ENCODE measurements at regions not wholly inside any gene's neighbourhood (a gene's known extent, or its start where the extent isn't known, plus 50 kb on each side); places are given as distances from the start of the nearest gene placed in this dataset.

GRCh38 chr2:42904576-42904876 is 112.1 kb upstream of the HAAO start:
- CTCF ChIA-PET: no interaction called here
- Histone ChIP-seq H3K36me3 (ENCODE audit: control insufficient read depth in 1 of 2, insufficient read depth in 2 of 2, low read length in 2 of 2) (no peaks in the 10 kb centered on the region), H3K27ac (ENCODE audit: low read depth, low read length) (no peak overlapping the region), H3K4me3 (replicated peaks in 1 of 2; ENCODE audit: low read depth in 1 of 2, low read length in 2 of 2) (no peak overlapping the region), H3K9me3 (ENCODE audit: control insufficient read depth in 1 of 2, insufficient read depth in 1 of 2, low read depth in 1 of 2, low read length in 2 of 2) (no peaks in the 10 kb centered on the region), H3K9me2 (ENCODE audit: insufficient read depth) (no peaks in the 10 kb centered on the region), H3K4me2 (ENCODE audit: low read length) (no peak overlapping the region), H3K27me3 (ENCODE audit: insufficient read depth, low read length) (no peaks in the 10 kb centered on the region), H3K9ac (ENCODE audit: low read length) (no peak overlapping the region), H4K20me1 (ENCODE audit: insufficient read depth) (no peaks in the 10 kb centered on the region), H3K79me2 (ENCODE audit: insufficient read depth, low read length) (no peaks in the 10 kb centered on the region), H2AFZ (ENCODE audit: low read depth, low read length, poor library complexity, severe bottlenecking) (no peak overlapping the region), H3K4me1 (ENCODE audit: control insufficient read depth in 1 of 2, insufficient read depth in 2 of 2, low read length in 2 of 2) (peaks cover 5 to 13% of the 10 kb centered on the region in 2 experiments; a peak in 3 of 4 replicates)
- TF ChIP-seq ZNF274 (IDR thresholded peaks at IDR 0.05; ENCODE audit: low read depth, low read length): no peak
- TF ChIP-seq YY1 (IDR thresholded peaks at IDR 0.05; ENCODE audit: extremely low read depth, insufficient replicate concordance, low read depth, low read length): no peak
- no peak for TF ChIP-seq ZFX (IDR thresholded peaks at IDR 0.05)
- no peak for TF ChIP-seq FOSL1 (IDR thresholded peaks at IDR 0.05; ENCODE audit: low read depth)
- TF ChIP-seq RAD21 (IDR thresholded peaks at IDR 0.05; ENCODE audit: low read depth): no peak
- no peak for TF ChIP-seq ELF1 (IDR thresholded peaks at IDR 0.05; ENCODE audit: borderline replicate concordance, low read depth)
- TF ChIP-seq ATF3 (IDR thresholded peaks at IDR 0.05): no peak
- no peak for TF ChIP-seq SRF (IDR thresholded peaks at IDR 0.05; ENCODE audit: low read depth)
- no peak for TF ChIP-seq SIN3A (IDR thresholded peaks at IDR 0.05; ENCODE audit: low read depth)
- no peak for TF ChIP-seq TCF7L2 (IDR thresholded peaks at IDR 0.05; ENCODE audit: borderline replicate concordance, extremely low read depth, insufficient read depth, insufficient read length)
- TF ChIP-seq CEBPB (IDR thresholded peaks at IDR 0.05; ENCODE audit: low read depth): no peak
- no peak for TF ChIP-seq EGR1 (IDR thresholded peaks at IDR 0.05; ENCODE audit: low read depth)
- no peak for ATAC-seq
- no TSS peak for BruUV-seq (replicated peaks)
- RAD21 ChIA-PET (ENCODE audit: low non-redundant PET in 1 of 2, low total read pairs in 2 of 2, uncharacterized antibody in 2 of 2, unreplicated experiment in 2 of 2): no interaction called here
- POLR2A ChIA-PET: no interaction called here
- DNase-seq (ENCODE audit: low read depth, low spot score): no peak
- intact Hi-C loops (cut with micrococcal nuclease): no loop called here

- POLR2A ChIA-PET: no interaction called here
- no peaks in the 10 kb centered on the region for H4K20me1 ChIP-seq (ENCODE audit: insufficient read depth)
- RAD21 ChIA-PET (ENCODE audit: low non-redundant PET in 1 of 2, low total read pairs in 2 of 2, uncharacterized antibody in 2 of 2, unreplicated experiment in 2 of 2): no interaction called here
- H3K9me3 ChIP-seq (ENCODE audit: control insufficient read depth in 1 of 2, insufficient read depth in 1 of 2, low read depth in 1 of 2, low read length in 2 of 2): no peaks in the 10 kb centered on the region
- no peaks in the 10 kb centered on the region for H3K9me2 ChIP-seq (ENCODE audit: insufficient read depth)
- no peak overlapping the region for H3K4me3 ChIP-seq (replicated peaks in 1 of 2; ENCODE audit: low read depth in 1 of 2, low read length in 2 of 2)
- peaks cover 5 to 13% of the 10 kb centered on the region in 2 experiments; a peak in 3 of 4 replicates for H3K4me1 ChIP-seq (ENCODE audit: control insufficient read depth in 1 of 2, insufficient read depth in 2 of 2, low read length in 2 of 2)
- H3K79me2 ChIP-seq (ENCODE audit: insufficient read depth, low read length): no peaks in the 10 kb centered on the region
- no peak for ATAC-seq
- no peaks in the 10 kb centered on the region for H3K27me3 ChIP-seq (ENCODE audit: insufficient read depth, low read length)
- H2AFZ ChIP-seq (ENCODE audit: low read depth, low read length, poor library complexity, severe bottlenecking): no peak overlapping the region
- TF ChIP-seq CTCF (IDR thresholded peaks at IDR 0.05 in 2 of 3, conservative IDR thresholded peaks at IDR 0.05 in 1 of 3; ENCODE audit: borderline replicate concordance in 1 of 3, insufficient read depth in 1 of 3, low read depth in 2 of 3, low read length in 2 of 3) (no peak), ATF3 (IDR thresholded peaks at IDR 0.05) (no peak), REST (IDR thresholded peaks at IDR 0.05; ENCODE audit: low read depth) (no peak), MAX (IDR thresholded peaks at IDR 0.05) (no peak), JUND (IDR thresholded peaks at IDR 0.05) (no peak)
- CTCF ChIA-PET: no interaction called here
- no peak overlapping the region for H3K27ac ChIP-seq (ENCODE audit: low read depth, low read length)
- no peak overlapping the region for H3K4me2 ChIP-seq (ENCODE audit: low read length)
- H3K36me3 ChIP-seq (ENCODE audit: control insufficient read depth in 1 of 2, insufficient read depth in 2 of 2, low read length in 2 of 2): no peaks in the 10 kb centered on the region
- intact Hi-C loops (cut with micrococcal nuclease): no loop called here
- DNase-seq (ENCODE audit: low read depth, low spot score): no peak
- no peak overlapping the region for H3K9ac ChIP-seq (ENCODE audit: low read length)
- no TSS peak for BruUV-seq (replicated peaks)
Observed at GRCh38 chr2:42903821-42904575, 111.6 kb upstream of the HAAO start.
